ENCODE measurements at regions not wholly inside any gene's neighbourhood (a gene's known extent, or its start where the extent isn't known, plus 50 kb on each side); places are given as distances from the start of the nearest gene placed in this dataset.
"Not testable (repeated sequence)": the region's sequence is repeated elsewhere in the genome, so short reads cannot be mapped to it uniquely, and the experiment has no call there.

DNA sequence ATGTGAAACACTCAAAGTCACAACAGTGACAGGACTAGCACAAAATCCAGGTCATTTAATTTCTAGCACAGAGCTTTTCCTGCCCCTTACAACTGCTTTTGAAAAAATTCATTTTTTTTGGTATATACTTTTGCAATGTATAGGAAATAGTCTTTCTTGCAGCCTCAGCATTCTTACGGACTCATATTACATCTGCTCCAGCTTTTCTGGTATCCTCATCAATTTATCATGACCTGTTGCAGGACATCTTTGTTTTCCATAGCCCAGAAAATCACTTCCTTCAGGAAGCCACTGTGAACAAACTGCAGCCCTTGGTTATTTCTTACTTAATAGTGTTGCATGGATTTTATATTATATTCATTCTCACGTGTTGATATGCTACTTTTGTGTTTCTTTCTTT, 347.9 kb upstream of the MTPN start:
- no peak for DNase-seq (ENCODE audit: low read depth)

DNA sequence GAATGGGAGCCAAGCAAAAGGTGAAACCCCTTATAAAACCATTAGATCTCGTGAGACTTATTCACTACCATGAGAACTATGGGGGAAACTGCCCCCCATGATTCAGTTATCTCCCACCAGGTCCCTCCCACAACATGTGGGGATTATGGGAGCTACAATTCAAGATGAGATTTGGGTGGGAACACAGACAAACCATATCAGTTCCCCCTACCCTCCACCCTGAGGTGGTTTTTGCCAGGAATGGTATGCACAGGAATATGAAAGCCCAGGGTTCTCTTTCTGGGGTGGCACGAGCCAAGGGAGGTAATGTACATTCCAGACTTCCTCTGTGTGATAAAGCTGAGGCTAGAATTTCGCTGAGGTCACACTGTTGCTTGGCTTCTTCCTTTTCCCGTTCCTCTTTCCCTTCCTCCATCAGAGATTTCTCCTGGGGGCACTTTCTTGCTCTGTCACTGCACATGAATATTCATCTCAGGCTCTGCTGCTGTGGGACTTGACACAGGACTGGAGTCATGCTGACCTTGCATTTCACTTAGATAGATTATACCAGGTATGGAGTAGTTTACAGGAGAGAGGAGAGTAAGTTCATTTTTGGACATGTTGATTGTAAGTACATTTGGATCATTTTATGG, 347.0 kb upstream of the MTPN start:
- DNase-seq (ENCODE audit: low read depth): no peak

DNA sequence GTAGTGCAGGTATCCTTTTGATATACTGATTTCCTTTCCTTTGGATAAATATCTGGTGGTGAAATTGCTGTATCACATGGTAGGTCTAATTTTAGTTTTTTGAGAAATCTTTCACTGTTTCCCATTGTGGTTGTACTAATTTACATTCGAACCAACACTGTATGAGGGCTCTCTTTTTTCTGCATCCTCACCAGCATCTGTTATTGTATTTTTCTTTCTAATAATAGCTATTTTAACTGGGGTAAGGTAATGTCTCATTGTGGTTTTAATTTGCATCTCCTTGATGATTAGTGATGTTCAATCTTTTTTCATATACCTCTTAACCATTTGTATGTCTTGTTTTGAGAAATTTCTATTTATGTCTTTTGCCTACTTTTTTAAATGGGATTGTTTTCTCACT, 335.4 kb upstream of the MTPN start:
- no peak for DNase-seq (ENCODE audit: low read depth)

DNA sequence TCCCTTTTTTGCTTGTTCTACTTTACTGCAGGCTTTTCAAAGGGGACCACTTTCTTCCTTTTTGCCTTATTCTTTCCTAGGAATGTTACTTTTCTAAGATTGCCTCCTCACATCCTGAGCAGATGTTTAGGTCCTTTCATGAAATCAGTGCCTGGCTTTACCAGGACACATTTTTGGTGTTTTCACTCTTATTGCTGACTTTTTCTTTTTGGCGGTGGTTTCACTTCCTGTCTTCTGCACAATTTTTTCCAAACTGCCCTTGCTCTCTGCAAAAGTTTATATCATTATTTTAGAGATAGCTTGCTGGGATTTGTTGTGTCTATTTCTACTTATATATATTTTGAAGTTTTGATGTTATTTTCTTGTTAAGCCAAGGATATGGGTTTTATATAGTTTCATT, 332.2 kb upstream of the MTPN start:
- no peak for DNase-seq (ENCODE audit: low read depth)

DNA sequence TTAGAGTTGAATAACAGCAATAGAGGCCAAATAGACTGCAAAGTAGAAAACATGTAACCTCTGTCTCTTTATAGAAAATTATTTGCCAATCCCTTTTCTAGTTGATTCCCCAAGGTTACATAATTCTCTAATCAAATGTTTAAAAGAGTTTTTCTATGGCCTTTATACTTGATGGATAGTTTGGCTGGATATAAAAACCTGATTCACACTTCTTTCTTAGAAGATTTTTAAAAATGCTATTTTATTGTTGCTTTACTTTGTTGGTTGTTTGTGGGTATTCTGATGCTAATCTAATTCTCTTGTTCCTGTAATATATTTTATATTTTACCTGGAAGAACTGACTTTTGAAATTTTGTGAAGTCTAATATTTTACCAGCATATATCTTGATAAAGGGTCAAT, 331.1 kb upstream of the MTPN start:
- no peak for DNase-seq (ENCODE audit: low read depth)

DNA sequence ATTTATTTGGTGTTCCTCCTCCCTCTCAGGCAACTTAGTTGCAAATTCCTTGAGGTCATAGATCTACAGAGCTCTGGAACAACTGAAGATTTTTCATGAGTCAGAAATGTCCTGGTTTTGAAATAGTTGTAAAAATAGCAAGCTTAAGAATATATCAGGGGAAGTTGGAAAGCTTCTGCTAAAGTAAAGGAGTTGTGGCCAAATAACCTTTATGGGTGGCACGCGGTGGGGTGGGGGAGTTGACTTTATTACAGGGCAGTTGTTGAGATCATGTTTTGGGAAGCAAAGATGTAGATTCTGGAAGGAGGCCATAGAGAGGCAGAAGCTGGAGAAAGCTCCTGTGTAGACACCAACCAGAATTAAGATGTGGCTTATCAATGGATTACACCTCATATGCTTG, 326.0 kb upstream of the MTPN start:
- DNase-seq (ENCODE audit: low read depth): no peak

DNA sequence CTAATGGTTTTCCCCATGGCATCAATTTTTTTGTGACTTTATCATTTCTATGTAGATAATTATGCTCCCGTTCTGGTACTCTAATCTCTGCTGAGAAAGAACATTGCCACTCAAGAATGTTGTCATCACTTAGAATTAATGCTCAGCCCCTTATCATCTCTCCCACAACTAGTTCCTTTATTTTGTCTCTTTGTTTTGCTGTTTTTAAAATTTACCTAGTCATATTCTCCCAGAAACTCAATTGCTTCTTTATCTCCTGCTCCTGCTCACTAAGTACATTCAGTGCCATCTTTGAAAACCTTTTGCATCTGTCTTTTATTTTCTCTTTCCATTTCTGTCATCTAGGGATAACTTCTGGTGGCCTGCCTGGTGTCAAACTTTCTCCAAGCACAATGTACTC, 324.9 kb upstream of the MTPN start:
- DNase-seq (ENCODE audit: low read depth): no peak

DNA sequence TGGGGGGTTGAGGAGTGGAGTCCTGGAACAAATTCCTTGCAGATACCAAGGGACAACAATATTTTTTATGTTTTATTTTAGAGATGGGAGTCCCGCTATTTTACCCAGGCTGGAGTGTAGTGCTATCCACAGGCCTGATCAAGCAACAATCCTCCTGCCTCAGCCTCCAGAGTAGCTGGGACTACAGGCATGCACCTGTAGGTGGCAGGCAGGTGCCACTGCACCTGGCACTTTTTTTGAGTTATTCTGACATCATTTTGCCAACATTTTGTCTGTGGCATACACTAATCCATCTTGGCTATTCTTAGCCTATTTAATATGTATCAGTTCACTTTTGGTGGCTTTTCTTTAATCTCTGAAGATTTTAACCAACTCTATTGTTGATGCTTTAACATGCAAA, 317.8 kb upstream of the MTPN start:
- no peak for DNase-seq (ENCODE audit: low read depth)

DNA sequence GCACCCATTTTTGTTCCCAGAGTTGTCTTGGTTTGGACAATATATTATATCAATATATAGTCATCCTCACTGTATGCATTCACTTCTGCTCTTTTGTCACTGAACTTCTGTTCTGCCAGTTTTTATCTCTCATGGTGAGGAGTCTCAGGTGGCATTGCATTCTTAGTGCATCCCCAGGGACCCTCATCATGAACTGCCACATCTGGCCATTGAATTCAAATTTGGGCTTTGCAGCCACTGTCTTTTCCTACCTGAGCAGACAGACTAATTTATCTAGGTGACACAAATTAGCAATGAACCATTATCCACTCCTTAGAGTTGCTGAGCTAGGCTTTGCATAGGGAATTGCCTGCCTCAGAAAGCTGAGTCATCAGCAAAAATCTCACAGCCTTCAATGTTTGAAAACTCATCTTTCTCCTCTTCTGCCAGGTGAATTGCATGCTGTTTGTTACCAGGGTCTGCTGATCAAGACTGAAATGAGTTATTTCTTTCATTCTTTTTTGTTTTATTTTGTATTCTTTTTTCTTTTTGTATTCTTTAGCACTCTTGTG, 316.8 kb upstream of the MTPN start:
- no peak for DNase-seq (ENCODE audit: low read depth)

DNA sequence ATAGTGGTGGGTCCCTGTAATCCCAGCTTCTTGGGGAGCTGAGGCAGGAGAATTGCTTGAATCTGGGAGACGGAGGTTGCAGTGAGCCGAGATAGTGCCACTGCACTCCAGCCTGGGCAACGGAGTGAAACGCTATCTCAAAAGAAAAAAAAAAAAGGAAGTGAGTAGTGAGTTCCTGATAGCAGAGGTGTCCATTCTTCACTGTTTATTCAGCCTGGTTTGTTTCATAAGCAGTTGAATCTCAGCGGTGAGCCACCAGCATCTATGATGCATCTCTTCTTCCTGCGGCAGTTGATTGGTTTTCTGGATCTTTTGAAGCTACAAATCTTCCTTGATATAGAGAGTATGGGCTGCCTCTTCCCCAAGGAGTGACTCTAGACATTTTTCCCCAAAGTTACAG, 316.1 kb upstream of the MTPN start:
- DNase-seq (ENCODE audit: low read depth): no peak

DNA sequence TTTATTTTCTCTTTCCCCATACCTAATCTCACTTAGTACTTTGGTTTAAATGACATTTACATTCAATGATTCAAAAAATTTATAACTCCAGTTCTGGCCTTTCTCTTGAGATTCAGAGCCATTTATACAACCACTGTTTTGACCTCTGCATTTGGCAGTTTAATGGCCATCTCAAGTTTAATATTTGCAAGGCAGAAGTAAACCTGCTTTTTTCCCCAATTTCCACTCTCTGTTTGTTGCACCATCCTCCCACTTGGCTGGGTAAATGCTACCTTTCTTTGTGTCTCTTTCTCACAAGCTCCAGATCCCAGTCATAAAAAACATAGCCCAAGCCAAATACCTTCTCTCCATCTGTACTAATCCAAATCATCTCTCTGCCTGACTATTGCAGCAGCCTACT, 315.2 kb upstream of the MTPN start:
- no peak for DNase-seq (ENCODE audit: low read depth)

DNA sequence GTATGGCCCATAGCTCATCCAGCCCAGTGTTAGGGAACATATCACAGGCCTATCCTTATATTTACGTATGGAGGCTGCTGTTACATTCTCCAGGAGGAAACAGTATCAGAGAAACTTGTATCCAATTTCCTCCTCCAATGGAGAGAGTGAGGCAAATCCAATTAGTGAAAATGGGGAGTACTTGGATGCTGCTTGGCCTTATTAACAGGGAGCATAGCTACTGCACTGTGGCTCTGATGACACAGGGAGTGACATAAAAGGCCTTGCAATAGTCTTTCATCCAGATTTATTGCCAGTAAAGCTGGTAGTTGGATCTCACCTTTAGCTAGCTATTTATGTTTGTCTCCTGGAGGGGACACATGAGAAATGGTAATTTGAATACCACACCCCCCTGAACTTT, 313.2 kb upstream of the MTPN start:
- DNase-seq (ENCODE audit: low read depth): no peak

DNA sequence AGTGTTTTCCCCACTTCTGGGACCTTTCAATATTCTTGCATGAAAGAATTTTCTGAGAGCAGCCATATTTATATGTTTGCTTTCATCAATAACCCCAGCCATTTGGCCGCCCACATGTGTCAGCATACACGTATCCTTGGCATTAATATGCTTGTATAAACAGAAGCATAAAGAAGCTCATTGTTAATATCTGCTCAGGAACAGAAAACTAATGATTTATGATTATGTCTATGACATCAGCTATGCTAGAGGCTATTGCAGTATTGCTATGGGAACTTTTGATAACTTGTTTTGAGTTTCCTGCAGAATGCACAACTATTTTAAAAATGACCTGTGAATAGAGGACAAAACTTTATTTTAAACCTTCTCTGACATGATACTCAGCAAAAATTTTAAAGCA, 300.9 kb upstream of the MTPN start:
- no peak for DNase-seq (ENCODE audit: low read depth)

DNA sequence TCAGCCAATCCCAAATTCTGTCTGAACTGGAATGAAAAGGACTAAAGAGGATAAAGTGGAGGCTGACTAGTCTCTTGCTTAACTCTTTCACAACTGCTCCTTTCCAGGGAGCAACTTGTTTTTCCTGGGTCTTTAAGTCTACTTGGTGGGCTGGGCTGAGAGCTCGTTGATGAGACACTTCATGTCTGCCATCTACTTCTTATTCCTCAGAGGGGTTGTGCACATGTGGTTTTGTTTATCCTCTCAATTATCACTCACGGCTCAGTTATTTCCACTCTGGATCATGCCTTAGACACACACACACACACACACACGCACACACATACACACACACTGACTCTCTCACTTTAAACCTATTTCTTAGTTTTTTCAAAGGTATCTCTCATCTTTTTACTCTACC, 298.6 kb upstream of the MTPN start:
- DNase-seq (ENCODE audit: low read depth): no peak

DNA sequence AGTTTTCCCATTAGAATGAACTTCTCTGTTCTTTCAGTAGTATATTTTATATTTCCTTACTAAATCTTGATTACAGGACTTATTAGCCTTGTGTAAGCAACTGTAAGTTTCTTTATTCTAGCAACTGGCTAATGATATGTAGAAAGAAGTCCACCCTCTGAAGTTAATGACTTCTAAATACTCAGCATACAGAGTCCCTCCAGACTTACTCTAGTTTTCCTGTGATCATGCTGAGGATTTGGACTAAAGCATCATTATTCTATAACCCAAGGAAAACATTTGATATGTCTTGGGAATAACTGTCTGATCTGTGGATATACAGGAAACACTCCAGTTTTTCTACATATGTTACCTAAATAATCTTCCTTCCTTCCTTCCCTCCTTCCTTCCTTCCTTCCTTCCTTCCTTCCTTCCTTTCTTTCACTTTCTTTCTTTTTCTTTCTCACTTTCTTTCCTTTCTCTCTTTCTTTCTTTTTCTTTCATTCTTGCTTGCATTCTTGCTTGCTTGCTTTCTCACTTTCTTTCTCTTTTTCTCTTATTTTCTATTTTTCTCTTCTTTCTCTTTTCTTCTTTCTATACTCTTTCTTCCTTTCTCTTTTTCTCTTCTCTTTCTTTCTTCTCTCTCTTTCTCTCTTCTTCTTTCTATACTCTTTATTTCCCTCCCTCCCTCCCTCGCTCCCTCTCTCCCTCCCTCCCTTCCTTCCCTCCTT, 297.6 kb upstream of the MTPN start:
- DNase-seq (ENCODE audit: low read depth): no peak

DNA sequence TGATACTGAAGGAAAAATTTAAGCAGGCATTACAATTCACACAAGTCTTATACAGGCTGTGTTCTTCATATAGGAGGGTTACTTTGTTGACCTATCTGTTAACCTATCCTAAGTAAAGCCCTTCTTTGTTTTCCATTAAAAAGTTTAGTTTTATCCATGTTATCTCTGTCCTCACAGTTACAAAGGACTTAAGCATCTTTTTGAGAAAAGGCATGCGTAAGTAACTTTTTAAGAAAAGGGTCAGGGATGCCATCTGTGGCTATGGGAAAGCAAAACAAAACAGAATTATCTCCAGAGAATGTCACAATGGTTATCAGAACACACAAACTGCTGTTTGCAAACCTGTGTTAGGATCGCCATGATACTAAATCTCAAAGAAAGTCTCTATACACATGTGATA, 295.8 kb upstream of the MTPN start:
- no peak for DNase-seq (ENCODE audit: low read depth)

DNA sequence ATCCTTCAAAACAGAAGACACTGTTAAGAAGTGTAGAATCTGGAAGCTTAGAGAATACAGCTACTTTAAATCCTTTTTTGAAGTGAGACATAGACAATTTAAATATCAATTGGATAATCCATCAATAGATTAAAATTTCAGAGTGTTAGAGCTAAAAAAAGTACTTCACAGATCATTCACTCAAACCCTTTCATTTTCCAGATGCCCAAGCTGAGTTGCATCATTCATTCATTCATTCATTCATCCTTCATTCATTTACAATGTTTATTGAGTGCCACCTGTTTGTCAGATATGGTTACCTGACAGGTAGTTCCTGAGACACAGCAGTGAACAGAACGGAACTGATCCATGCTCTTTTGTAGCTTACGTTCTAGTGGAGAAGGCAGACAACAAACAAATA, 290.7 kb upstream of the MTPN start:
- no peak for DNase-seq (ENCODE audit: low read depth)

DNA sequence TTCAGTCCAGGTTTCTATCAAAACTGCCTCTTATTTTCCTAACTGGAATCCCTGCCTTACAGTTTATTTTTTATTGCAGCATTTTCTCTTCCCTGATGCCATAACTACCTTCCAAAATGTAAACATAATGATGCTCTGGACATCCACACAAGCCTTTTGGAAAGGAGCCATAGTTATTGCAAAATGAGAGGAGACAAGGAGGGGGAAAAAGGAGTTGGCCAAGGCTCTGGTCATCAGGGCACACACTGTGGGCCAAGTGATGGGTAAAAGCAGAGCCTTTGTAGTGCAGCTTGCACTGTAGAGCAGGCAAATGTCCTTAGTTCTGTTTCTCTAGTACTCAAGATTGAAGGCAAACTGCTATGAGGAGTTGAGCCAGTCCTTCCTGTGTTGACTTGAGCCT, 289.3 kb upstream of the MTPN start:
- DNase-seq (ENCODE audit: low read depth): no peak

DNA sequence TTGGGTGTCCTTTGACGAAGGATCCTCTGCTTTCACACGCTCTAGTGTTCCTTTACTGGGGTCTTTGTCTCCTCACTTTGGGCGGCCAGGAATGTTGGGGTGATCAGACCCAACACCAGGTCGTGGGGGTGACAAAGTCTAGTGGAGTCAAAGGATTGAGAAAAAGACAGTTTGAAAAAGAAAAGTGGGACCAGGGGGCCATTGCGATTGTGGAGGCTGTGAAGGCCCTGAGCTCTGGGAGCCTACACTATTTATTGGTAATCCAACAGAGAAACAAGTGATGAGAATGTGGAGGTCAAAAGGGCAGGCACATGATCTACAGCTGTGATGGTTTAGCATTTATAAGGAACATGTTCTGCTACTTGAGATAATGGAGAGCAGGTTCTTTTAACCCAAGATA, 287.1 kb upstream of the MTPN start:
- not testable (repeated sequence) for DNase-seq (ENCODE audit: low read depth)

DNA sequence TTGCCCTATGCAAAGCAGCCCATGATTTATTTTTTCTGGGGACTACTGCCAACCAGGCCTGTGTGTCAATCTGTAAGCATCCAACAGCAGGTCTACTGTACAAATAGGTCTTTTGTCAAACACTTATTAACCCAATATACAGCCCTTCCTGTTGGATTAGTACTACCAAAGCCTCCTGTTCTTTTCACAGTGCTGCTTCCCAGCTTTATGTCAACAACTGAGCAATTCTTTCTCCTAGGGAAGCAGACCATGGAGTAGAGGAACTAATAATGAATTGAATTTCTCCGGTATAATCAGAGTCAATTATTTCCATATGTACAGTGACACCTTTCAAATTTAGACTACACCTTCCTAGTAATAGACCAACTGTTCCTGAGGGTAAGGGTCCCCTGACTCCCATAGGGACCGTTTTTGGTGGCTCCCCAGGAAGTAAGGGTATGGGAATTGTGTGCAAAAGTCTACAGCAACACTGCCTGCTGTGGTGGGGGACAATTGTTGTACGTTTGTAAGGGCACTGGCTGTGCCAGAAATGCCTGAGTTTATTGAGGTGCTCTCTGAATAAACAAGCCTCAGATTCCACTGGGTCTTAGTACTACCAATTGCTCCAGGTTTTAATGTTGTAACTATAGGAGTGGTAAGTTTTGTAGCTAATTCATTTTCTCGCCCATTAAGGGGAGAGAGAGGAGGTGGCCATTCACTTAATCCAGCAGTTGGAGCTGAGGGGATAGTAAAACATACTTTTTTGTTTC, 286.1 kb upstream of the MTPN start:
- DNase-seq (ENCODE audit: low read depth): not testable (repeated sequence)

DNA sequence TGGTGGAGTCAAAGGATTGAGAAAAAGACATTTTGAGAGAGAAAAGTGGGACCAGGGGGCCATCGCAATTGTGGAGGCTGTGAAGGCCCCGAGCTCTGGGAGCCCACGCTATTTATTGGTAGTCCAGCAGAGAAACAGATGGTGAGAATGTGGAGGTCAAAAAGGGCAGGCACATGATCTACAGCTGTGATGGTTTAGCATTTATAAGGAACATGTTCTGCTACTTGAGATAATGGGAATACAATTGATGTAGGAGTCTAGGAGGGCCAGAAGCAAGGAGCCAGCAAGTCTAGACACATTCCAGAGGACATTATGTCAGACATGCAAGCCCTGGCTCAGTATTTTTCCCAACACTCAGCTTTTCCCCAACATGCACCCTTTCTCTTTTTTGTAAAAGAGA, 283.4 kb upstream of the MTPN start:
- DNase-seq (ENCODE audit: low read depth): not testable (repeated sequence)

DNA sequence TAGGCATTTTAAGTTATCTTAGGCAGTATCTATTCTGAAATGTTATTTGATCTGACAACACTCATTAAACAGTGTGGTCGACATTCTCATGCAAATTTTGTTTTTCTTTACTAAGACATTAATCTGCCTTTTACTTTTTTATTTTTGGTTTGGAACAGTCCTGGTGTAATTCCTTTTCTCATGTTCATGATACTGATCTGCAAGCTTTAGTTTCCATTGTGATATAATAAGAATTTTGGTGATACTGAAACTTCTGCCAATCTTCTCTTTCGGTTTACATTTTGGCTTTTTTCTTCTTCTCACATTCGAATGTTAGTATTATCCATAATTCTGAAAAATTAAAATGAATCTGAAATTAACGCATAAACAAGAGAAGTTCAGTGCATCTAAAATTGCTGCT, 281.9 kb upstream of the MTPN start:
- no peak for DNase-seq (ENCODE audit: low read depth)

DNA sequence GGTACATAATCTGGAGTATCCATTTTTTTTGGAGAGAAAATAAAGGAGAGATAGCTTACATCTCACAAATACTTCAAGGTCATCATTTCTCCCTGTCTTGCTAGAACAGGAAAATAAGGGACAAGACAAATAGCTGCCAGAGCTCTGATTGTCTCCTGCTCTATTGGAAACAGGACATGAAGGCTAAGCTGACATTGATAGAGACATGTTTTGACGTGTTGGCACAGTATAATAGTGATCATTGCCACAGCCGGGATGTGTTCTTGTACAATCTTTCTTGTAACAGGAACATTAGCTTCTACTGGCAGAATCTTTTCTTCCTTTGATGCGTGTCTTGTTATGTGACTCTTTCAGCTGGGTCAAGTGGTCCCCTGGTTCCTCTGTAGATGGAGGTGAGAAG, 279.3 kb upstream of the MTPN start:
- no peak for DNase-seq (ENCODE audit: low read depth)

All from GM04503 (cell line).